ENCODE measurements at regions not wholly inside any gene's neighbourhood (a gene's known extent, or its start where the extent isn't known, plus 50 kb on each side); places are given as distances from the start of the nearest gene placed in this dataset.
"Not testable (repeated sequence)": the region's sequence is repeated elsewhere in the genome, so short reads cannot be mapped to it uniquely, and the experiment has no call there.

DNA sequence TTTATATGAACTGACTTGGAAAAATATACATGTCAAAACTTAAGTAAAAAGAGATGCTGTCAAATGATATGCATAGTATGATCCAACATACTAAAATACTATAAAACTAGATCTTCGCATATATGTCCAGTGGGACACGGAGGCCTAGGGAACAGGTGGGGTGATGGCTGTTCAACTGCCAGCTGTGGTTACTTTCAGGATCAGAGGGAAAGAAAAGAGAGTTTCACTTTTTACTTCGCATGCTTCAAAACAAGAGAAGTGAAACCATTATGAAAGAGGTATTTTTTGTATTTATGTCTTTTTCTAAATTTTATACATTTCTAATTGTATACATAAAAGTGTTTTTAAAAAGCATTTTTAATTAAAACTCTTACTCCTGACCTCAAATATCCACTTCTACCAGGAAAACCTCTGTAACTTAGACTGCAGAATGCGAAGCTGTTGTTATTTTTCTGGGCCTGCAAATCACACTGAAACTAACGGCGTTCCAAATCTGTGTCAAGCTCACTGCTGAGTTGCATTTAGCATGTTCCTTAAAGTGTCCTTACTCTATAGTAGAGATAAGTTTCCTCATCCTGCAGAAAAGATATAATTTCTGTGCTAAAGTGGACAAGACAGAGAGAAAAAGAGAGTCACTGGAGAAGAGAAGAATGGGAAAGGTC is 97.8 kb upstream of the SLC35G4 start:
- no peak for DNase-seq (ENCODE audit: low spot score)

DNA sequence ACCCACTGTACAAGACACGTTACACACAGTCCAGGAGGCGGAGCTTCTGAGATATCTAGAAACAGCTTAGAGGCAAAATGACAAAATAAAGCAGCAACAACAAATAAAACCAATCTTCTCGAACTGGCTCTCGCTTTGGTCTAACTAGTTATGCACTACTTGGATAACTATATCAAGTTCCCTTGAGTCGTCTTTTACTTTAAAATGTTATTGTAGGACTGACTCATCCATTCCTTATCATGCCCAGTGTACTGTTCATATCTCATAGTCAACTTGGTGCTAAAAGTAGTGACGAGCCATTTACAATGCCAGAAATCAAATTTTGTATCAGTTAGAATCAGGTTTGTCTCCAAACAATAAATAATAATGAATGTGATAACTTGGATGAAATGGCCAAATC is 102.5 kb upstream of the SLC35G4 start:
- DNase-seq (ENCODE audit: low spot score) = no peak

GRCh38 chr18:11505993-11506392 is 103.4 kb upstream of the SLC35G4 start:
- no peak for DNase-seq (ENCODE audit: low spot score)

DNA sequence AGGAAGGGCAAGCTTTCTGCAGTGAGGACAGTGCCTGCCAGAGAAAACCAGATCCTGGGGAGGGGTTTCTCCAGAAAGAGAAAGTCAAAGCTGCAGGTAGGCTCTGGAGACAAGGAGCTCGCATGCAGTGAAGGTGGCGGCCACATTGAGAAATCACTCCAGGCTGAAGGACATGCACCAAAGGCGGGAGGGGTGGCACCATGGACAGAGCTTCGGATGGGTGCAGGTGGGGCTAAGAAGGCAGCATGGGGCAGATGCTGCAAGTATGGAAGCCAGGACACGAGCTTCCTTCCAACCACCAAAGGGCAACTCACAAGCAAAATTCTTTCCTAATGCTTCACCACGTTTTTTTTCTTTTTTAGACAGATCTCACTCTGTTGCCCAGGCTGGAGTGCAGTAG is 104.4 kb upstream of the SLC35G4 start:
- no peak for DNase-seq (ENCODE audit: low spot score)

- no peak for DNase-seq (ENCODE audit: low spot score)
Observed at GRCh38 chr18:11502368-11502767, 107.0 kb upstream of the SLC35G4 start.

- DNase-seq (ENCODE audit: low spot score) = no peak
Observed at GRCh38 chr18:11501352-11501751, 108.0 kb upstream of the SLC35G4 start.

- DNase-seq (ENCODE audit: low spot score) = no peak
Observed at GRCh38 chr18:11500153-11501122, 109.0 kb upstream of the SLC35G4 start.

DNA sequence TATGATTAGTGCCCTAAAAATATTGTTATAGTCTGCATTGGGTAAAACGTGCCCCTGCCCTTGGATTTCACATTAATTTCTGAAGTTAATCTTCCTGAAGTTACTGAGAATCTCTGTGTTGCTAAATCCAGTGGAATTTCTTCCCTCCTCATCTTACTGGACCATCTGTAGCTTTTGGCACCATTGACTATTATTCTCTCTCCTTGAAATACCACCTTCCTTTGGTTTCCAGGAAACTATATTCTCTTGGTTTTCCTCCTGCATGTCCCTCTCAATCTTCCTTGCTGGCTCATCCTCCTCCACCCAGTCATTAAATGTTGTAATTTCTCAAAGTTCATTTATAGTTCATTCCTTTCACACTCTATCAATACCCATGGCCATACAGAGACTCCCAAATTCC is 110.6 kb upstream of the SLC35G4 start:
- DNase-seq (ENCODE audit: low spot score) = no peak

DNA sequence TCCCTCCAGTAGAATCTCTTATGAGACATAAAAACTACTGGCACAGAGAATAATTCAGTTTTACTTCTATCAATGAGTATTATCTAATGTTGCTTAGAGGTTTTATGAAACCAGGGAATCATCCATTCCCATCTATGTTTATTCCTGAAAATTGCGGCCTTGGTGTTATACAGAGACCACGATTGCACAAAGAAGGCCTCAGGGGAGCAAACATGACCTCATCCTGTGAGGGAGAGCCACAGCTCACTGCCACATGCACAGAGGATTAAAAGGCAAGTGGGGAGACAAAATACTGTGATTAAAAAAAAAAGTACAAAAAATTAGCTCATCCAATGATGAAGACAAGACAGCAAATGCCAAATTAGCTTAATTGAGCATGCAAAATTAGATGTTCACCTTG is 111.8 kb upstream of the SLC35G4 start:
- no peak for DNase-seq (ENCODE audit: low spot score)

DNA sequence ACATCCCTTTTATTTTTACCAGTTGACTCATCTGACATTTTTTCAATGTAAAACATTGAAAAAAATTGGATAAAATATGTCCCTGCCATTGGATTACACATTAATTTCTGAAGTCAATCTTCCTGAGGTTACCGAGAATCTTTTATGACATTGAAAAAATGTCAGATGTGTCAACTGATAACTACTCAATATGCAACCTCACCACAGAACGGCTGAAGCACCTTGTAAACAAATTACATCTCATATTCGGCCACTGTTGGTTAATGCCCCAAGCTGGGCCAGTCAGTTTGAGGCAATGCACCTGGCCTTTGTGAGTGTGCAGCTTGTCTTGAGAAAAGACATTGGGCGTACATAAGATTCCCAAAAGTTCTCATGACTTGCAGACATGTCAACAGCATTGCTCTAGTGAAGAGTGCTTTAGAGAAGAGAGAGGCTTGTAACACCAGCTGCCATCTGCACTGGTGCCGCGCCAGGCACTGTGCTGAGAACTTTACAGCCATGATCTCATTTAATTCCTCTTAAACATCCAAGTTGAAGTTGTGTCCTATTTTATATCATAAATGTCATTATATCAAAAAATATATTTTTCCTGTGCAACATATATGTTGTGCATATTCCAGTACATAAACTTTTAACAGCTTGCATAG is 112.7 kb upstream of the SLC35G4 start:
- DNase-seq (ENCODE audit: low spot score) = no peak

- DNase-seq (ENCODE audit: low spot score) = no peak
Observed at GRCh38 chr18:11495441-11495840, 114.0 kb upstream of the SLC35G4 start.

DNA sequence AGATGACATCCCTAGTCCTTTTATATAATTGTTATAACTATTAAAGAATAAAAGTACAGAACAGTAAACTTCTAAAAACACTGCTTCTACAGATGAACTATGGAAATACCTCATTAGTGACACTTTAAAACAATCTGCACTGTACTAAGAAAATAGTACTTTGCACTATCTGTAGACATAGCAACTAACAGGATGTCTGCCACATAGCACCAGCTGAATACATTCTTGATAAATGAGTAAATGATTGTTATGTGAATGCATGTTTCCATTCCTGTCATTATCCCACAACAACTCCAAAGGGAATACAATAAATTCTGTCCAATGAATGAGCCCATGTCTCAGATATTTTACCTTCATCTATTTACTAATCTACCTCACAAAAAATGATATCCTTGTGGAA is 115.3 kb upstream of the SLC35G4 start:
- no peak for DNase-seq (ENCODE audit: low spot score)

DNA sequence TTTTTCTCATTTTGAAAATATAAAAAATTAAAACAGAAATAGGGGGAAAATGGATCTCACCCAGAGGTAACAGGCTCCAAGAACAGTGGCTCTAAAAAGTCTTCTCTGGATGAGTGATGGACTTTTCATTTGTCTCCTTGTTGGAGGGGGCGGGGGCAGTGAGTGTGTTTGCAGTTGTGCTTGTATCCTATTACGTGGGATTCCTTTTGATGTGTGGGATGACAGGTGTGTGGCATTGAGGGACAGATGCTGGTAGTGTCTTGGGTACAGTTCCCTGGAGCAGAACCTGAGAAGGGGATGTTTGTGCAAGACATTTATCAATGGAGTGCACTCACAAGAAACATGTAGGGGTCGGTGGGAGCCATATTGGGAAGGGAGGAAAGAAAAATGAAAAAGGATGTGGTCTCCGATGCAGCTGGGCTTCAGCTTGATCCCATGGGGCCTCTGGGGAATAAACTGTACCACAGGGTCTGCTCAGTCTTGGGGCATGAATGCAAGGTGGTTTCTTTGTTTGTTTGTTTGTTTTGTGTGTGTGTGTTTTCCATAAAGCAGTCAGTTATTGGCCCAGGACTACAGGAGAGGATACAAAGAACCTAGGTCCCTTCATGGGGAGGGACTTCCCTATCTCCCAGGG is 120.0 kb upstream of the SLC35G4 start:
- DNase-seq (ENCODE audit: low spot score) = no peak

GRCh38 chr18:11488175-11488574 is 121.2 kb upstream of the SLC35G4 start:
- no peak for DNase-seq (ENCODE audit: low spot score)

DNA sequence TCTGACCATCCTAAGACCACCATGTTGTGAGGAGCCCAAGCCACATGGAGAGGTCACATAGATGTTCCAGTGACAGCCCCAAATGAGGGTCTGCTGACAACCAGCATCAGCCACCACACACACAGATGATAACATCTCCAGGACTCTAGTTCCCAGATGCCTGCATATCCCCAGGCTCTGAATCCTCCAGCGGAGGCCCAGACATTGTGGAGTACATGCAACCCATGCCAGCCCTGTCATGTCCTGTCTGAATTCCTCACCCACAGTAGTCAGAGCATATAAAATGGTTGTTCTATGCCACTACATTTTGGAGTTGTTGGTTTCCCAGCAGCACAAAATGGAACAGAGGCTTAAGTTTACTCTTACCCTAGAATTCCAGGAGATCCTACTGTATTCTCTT is 122.0 kb upstream of the SLC35G4 start:
- DNase-seq (ENCODE audit: low spot score) = no peak

- DNase-seq (ENCODE audit: low spot score) = no peak
Observed at GRCh38 chr18:11482271-11482670, 127.1 kb upstream of the SLC35G4 start.

GRCh38 chr18:11480692-11481091 is 128.7 kb upstream of the SLC35G4 start:
- no peak for DNase-seq (ENCODE audit: low spot score)

GRCh38 chr18:11479031-11479430 is 130.4 kb upstream of the SLC35G4 start:
- DNase-seq (ENCODE audit: low spot score) = not testable (repeated sequence)

DNA sequence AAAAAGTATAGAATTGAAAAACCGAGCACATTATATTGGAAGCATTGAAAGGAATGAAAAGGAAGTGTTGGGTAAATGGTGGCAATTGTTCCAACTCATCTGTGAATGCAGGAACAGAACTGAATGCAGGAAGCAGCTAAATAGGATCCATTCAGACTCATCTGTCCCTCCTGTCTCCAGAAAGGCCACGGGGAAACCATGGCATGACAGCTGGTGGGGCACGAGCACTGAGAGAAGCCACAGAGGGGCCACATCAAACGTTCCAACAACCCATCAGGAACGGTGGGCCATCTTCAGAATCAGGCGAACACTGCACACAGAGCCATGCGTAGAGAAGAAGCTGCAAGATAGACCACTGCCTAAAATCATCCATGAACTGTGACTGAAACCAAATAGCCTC is 138.5 kb upstream of the SLC35G4 start:
- DNase-seq (ENCODE audit: low spot score) = no peak

- no peak for DNase-seq (ENCODE audit: low spot score)
Observed at GRCh38 chr18:11468617-11469016, 140.8 kb upstream of the SLC35G4 start.

DNA sequence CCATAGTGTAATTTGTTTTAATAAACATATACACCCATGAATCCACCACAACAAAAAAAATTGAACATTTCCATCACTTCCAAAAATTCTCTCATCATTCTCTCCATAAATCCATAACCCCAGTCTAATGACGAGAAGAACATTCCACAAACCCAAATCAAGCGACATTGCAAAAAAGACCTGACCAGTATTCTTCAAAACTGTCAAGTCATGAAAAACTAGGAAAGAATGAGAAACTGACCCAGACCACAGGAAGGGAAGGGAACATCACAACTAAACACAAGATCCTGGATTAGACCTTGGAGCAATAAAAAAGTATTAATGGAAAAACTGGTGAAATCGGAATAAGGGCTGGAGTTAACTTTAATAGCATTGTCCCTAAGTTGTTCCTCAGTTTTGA is 141.3 kb upstream of the SLC35G4 start:
- DNase-seq (ENCODE audit: low spot score) = no peak

GRCh38 chr18:11467611-11468010 is 141.8 kb upstream of the SLC35G4 start:
- no peak for DNase-seq (ENCODE audit: low spot score)

Data from germinal center (tissue), 1 donor.